Endothelial cell (in vitro differentiated cells): ENCODE measurements at regions not wholly inside any gene's neighbourhood (a gene's known extent, or its start where the extent isn't known, plus 50 kb on each side); places are given as distances from the start of the nearest gene placed in this dataset.
"Not testable (repeated sequence)": the region's sequence is repeated elsewhere in the genome, so short reads cannot be mapped to it uniquely, and the experiment has no call there.

ENCODE experiments used
- DNase-seq: peaks from one replicate; pipeline ENCODE4 v3.0.0; 2021; ENCODE audit warnings: low spot score
- H3K27ac Mint-ChIP-seq: one replicate; pipeline ENCODE4 v1.8.0; 2021; ENCODE audit warnings: mixed read lengths, inconsistent platforms; ENCODE audit not compliant: unreplicated experiment
- H3K27me3 Mint-ChIP-seq: one replicate; pipeline ENCODE4 v1.8.0; 2021; ENCODE audit warnings: mild to moderate bottlenecking, moderate library complexity, mixed read lengths, inconsistent platforms; ENCODE audit not compliant: unreplicated experiment
- H3K36me3 Mint-ChIP-seq: one replicate; pipeline ENCODE4 v1.8.0; 2021; ENCODE audit warnings: mild to moderate bottlenecking, low read depth, mixed read lengths, inconsistent platforms; ENCODE audit not compliant: unreplicated experiment
- H3K4me1 Mint-ChIP-seq: one replicate; pipeline ENCODE4 v1.8.0; 2021; ENCODE audit warnings: mild to moderate bottlenecking, mixed read lengths, inconsistent platforms; ENCODE audit not compliant: unreplicated experiment
- H3K4me3 Mint-ChIP-seq: one replicate; pipeline ENCODE4 v1.8.0; 2021; ENCODE audit warnings: mild to moderate bottlenecking, mixed read lengths, inconsistent platforms; ENCODE audit not compliant: unreplicated experiment
- H3K9me3 Mint-ChIP-seq: one replicate; pipeline ENCODE4 v1.8.0; 2021; ENCODE audit warnings: mixed read lengths, inconsistent platforms; ENCODE audit not compliant: unreplicated experiment
- CTCF ChIP-seq: fragments of 200-600 bp; sonication (generic); IDR thresholded peaks from one replicate; pipeline ENCODE4 v1.5.0; 2021; ENCODE audit warnings: antibody characterized with exemption; ENCODE audit not compliant: unreplicated experiment

GRCh38 chr5:39658866-39659265 is 234.1 kb upstream of the DAB2 start:
- H3K4me1 Mint-ChIP-seq: peaks cover 13% of the 10 kb centered on the region
- no peak overlapping the region for H3K27ac Mint-ChIP-seq
- no peak overlapping the region for H3K4me3 Mint-ChIP-seq
- no peaks in the 10 kb centered on the region for H3K9me3 Mint-ChIP-seq
- no peak for TF ChIP-seq CTCF
- no peak for DNase-seq
- no peaks in the 10 kb centered on the region for H3K27me3 Mint-ChIP-seq
- peaks cover 2% of the 10 kb centered on the region for H3K36me3 Mint-ChIP-seq

GRCh38 chr5:39657943-39658342 is 233.2 kb upstream of the DAB2 start:
- H3K9me3 Mint-ChIP-seq: no peaks in the 10 kb centered on the region
- H3K27me3 Mint-ChIP-seq: no peaks in the 10 kb centered on the region
- TF ChIP-seq CTCF: no peak
- no peak overlapping the region for H3K4me3 Mint-ChIP-seq
- no peaks in the 10 kb centered on the region for H3K36me3 Mint-ChIP-seq
- H3K27ac Mint-ChIP-seq: no peak overlapping the region
- no peak for DNase-seq
- H3K4me1 Mint-ChIP-seq: peaks cover 13% of the 10 kb centered on the region

- DNase-seq: no peak
- peaks cover 11% of the 10 kb centered on the region for H3K4me1 Mint-ChIP-seq
- H3K27ac Mint-ChIP-seq: no peak overlapping the region
- no peak overlapping the region for H3K4me3 Mint-ChIP-seq
- no peaks in the 10 kb centered on the region for H3K9me3 Mint-ChIP-seq
- H3K36me3 Mint-ChIP-seq: no peaks in the 10 kb centered on the region
- H3K27me3 Mint-ChIP-seq: no peaks in the 10 kb centered on the region
- TF ChIP-seq CTCF: no peak
Measured at GRCh38 chr5:39656600-39656999, 231.8 kb upstream of the DAB2 start.

- Mint-ChIP-seq H3K36me3 (no peaks in the 10 kb centered on the region), H3K27ac (no peak overlapping the region), H3K4me3 (no peak overlapping the region), H3K9me3 (no peaks in the 10 kb centered on the region), H3K4me1 (no peaks in the 10 kb centered on the region), H3K27me3 (no peaks in the 10 kb centered on the region)
- DNase-seq: no peak
- no peak for TF ChIP-seq CTCF
Measured at GRCh38 chr5:39654715-39655114, 229.9 kb upstream of the DAB2 start.

GRCh38 chr5:39652481-39652880 is 227.7 kb upstream of the DAB2 start:
- H3K36me3 Mint-ChIP-seq, H3K27ac Mint-ChIP-seq, H3K4me3 Mint-ChIP-seq, DNase-seq, H3K27me3 Mint-ChIP-seq, H3K9me3 Mint-ChIP-seq, H3K4me1 Mint-ChIP-seq: not testable (repeated sequence)

- Mint-ChIP-seq H3K4me1 (no peaks in the 10 kb centered on the region), H3K9me3 (no peaks in the 10 kb centered on the region), H3K4me3 (no peak overlapping the region), H3K27me3 (no peaks in the 10 kb centered on the region), H3K27ac (no peak overlapping the region), H3K36me3 (no peaks in the 10 kb centered on the region)
- no peak for TF ChIP-seq CTCF
- no peak for DNase-seq
Measured at GRCh38 chr5:39652036-39652435, 227.3 kb upstream of the DAB2 start.
